ENCODE measurements at regions not wholly inside any gene's neighbourhood (a gene's known extent, or its start where the extent isn't known, plus 50 kb on each side); places are given as distances from the start of the nearest gene placed in this dataset.
"Not testable (repeated sequence)": the region's sequence is repeated elsewhere in the genome, so short reads cannot be mapped to it uniquely, and the experiment has no call there.

DNA sequence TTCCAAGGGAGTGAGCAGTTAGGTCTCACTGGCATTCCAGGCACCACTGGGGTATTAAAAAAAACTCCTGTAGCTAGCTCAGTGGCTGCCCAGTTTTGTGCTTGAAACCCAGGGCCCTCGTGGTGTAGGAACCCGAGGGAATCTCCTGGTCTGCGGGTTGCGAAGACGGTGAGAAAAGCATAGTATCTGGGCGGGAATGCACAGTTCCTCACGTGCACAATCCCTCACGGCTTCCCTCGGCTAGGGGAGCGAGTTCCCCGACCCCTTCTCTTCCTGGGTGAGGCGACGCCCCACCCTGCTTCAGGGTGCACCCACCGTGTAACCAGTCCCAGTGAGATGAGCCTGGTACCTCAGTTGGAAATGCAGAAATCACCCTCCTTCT lies 50.5 kb upstream of the PGBD5 start:
- DNase-seq (ENCODE audit: low read depth), result no peak

DNA sequence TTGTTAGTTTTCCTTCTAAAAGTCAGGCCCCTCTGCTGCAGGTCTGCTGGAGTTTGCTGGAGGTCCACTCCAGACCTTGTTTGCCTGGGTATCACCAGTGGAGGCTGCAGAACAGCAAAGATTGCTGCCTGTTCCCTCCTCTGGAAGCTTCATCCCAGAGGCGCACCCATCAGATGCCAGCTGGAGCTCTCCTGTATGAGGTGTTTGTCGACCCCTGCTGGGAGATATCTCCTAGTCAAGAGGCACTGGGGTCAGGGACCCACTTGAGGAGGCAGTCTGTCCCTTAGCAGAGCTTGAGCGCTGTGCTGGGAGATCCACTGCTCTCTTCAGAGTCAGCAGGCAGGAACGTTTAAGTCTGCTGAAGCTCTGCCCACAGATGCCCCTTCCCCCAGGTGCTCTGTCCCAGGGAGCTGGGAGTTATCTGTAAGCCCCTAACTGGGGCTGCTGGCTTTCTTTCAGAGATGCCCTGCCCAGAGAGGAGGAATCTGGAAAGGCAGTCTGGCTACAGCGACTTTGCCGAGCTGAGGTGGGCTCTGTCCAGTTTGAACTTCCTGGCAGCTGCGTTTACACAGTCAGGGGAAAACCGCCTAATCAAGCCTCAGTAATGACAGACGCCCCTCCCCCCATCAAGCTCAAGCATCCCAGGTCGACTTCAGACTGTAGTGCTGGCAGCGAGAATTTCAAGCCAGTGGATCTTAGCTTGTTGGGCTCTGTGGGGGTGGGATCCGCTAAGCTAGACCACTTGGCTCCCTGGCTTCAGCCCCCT lies 49.9 kb upstream of the PGBD5 start:
- DNase-seq (ENCODE audit: low read depth), result not testable (repeated sequence)
